Smooth muscle cell (in vitro differentiated cells): ENCODE measurements at regions not wholly inside any gene's neighbourhood (a gene's known extent, or its start where the extent isn't known, plus 50 kb on each side); places are given as distances from the start of the nearest gene placed in this dataset.

Experiments
- DNase-seq: peaks from one replicate; lab custom pipeline; 2025; ENCODE audit not compliant: unreplicated experiment; lab: John Stamatoyannopoulos, UW
- H2AFZ ChIP-seq: fragments of 200-600 bp; sonication (generic); 2 replicates; pipeline ENCODE4 v1.6.0; 2016; ENCODE audit warnings: antibody characterized with exemption, low read depth, mild to moderate bottlenecking
- H3F3A ChIP-seq: fragments of 200-600 bp; sonication (generic); 2 replicates; pipeline ENCODE4 v1.6.0; 2017; ENCODE audit warnings: antibody characterized with exemption, low read depth
- H3K27ac ChIP-seq: fragments of 200-600 bp; sonication (generic); 2 replicates; pipeline ENCODE4 v1.5.1; 2016; ENCODE audit warnings: low read depth, mild to moderate bottlenecking
- H3K27me3 ChIP-seq: fragments of 200-600 bp; sonication (generic); 2 replicates; pipeline ENCODE4 v1.6.1; 2016; ENCODE audit warnings: low read depth, mild to moderate bottlenecking
- H3K36me3 ChIP-seq: fragments of 200-600 bp; sonication (generic); 2 replicates; pipeline ENCODE4 v1.5.1; 2016; ENCODE audit warnings: low read depth
- H3K4me1 ChIP-seq: fragments of 200-600 bp; sonication (generic); 2 replicates; pipeline ENCODE4 v1.5.1; 2016; ENCODE audit warnings: low read depth
- H3K4me2 ChIP-seq: fragments of 200-600 bp; sonication (generic); 2 replicates; pipeline ENCODE4 v1.6.0; 2016; ENCODE audit warnings: mild to moderate bottlenecking
- H3K4me3 ChIP-seq: fragments of 200-600 bp; sonication (generic); 2 replicates; pipeline ENCODE4 v1.5.1; 2016; ENCODE audit warnings: mild to moderate bottlenecking
- H3K79me2 ChIP-seq: fragments of 200-600 bp; sonication (generic); 2 replicates; pipeline ENCODE4 v1.6.0; 2016; ENCODE audit warnings: low read depth, mild to moderate bottlenecking
- H3K9ac ChIP-seq: fragments of 200-600 bp; sonication (generic); 2 replicates; pipeline ENCODE4 v1.6.0; 2016; ENCODE audit warnings: low read depth
- H3K9me3 ChIP-seq: fragments of 200-600 bp; sonication (generic); replicated peaks from 2 replicates; pipeline ENCODE4 v1.5.1; 2016; ENCODE audit warnings: low read depth
- H4K20me1 ChIP-seq: fragments of 200-600 bp; sonication (generic); 2 replicates; pipeline ENCODE4 v1.6.0; 2016; ENCODE audit warnings: low read depth
- CTCF ChIP-seq: fragments of 200-600 bp; sonication (generic); IDR thresholded peaks from 2 replicates; pipeline ENCODE4 v1.5.1; 2017; ENCODE audit warnings: borderline replicate concordance, mild to moderate bottlenecking, antibody characterized with exemption; ENCODE audit not compliant: insufficient read depth, poor library complexity, severe bottlenecking
- WGBS: methylation state at CpG from one replicate; pipeline ENCODE4 v1.1.7; 2016; ENCODE audit warnings: low lambda C conversion rate; 5-methylcytosine and 5-hydroxymethylcytosine counted together

GRCh38 chr12:58356794-58357193, 415.4 kb downstream of the ATP23 start:
- Histone ChIP-seq H3K27ac (no peak overlapping the region), H3K4me2 (no peak overlapping the region), H3F3A (no peaks in the 10 kb centered on the region), H3K4me3 (no peak overlapping the region), H2AFZ (no peak overlapping the region), H3K9me3 (no peaks in the 10 kb centered on the region), H3K36me3 (no peaks in the 10 kb centered on the region), H4K20me1 (no peaks in the 10 kb centered on the region), H3K4me1 (no peaks in the 10 kb centered on the region), H3K9ac (no peak overlapping the region), H3K27me3 (no peaks in the 10 kb centered on the region), H3K79me2 (no peaks in the 10 kb centered on the region)
- no peak for DNase-seq
- no peak for TF ChIP-seq CTCF
- 89% methylated on average over 5 of the region's 5 CpGs for WGBS

- no peak overlapping the region for H3K4me3 ChIP-seq
- no peaks in the 10 kb centered on the region for H3K79me2 ChIP-seq
- no peak overlapping the region for H3K9ac ChIP-seq
- TF ChIP-seq CTCF: no peak
- H3F3A ChIP-seq: no peaks in the 10 kb centered on the region
- no peak for DNase-seq
- 96% methylated on average over 2 of the region's 2 CpGs for WGBS
- no peaks in the 10 kb centered on the region for H4K20me1 ChIP-seq
- H3K4me1 ChIP-seq: no peaks in the 10 kb centered on the region
- H3K27me3 ChIP-seq: no peaks in the 10 kb centered on the region
- H3K27ac ChIP-seq: no peak overlapping the region
- H3K36me3 ChIP-seq: no peaks in the 10 kb centered on the region
- H3K9me3 ChIP-seq: no peaks in the 10 kb centered on the region
- no peak overlapping the region for H3K4me2 ChIP-seq
- H2AFZ ChIP-seq: no peak overlapping the region
Observed at GRCh38 chr12:58357511-58357910, 416.1 kb downstream of the ATP23 start.

- no peak for DNase-seq
- Histone ChIP-seq H3K4me3 (no peak overlapping the region), H3F3A (no peaks in the 10 kb centered on the region), H3K4me1 (no peaks in the 10 kb centered on the region), H3K27me3 (no peaks in the 10 kb centered on the region), H3K9me3 (no peaks in the 10 kb centered on the region), H3K4me2 (no peak overlapping the region), H3K79me2 (no peaks in the 10 kb centered on the region), H3K9ac (no peak overlapping the region), H3K36me3 (no peaks in the 10 kb centered on the region), H3K27ac (no peak overlapping the region), H2AFZ (no peak overlapping the region), H4K20me1 (no peaks in the 10 kb centered on the region)
- WGBS: 90% methylated on average over 3 of the region's 3 CpGs
- no peak for TF ChIP-seq CTCF
Observed at GRCh38 chr12:58358369-58358768, 417.0 kb downstream of the ATP23 start.

GRCh38 chr12:58359084-58359483, 417.7 kb downstream of the ATP23 start:
- H2AFZ ChIP-seq: no peak overlapping the region
- no peak for DNase-seq

More at GRCh38 chr12:58359084-58359483, 417.7 kb downstream of the ATP23 start:
- Histone ChIP-seq H4K20me1 (no peaks in the 10 kb centered on the region), H3K36me3 (no peaks in the 10 kb centered on the region), H3K4me2 (no peak overlapping the region), H3K27ac (no peak overlapping the region), H3K9ac (no peak overlapping the region), H3K4me3 (no peak overlapping the region), H3K27me3 (no peaks in the 10 kb centered on the region), H3K9me3 (no peaks in the 10 kb centered on the region), H3F3A (peaks cover 5% of the 10 kb centered on the region), H3K79me2 (no peaks in the 10 kb centered on the region), H3K4me1 (peaks cover 5% of the 10 kb centered on the region)
- 78% methylated on average over 8 of the region's 8 CpGs for WGBS
- TF ChIP-seq CTCF: no peak
